Gastroesophageal sphincter (tissue), 4 donors: ENCODE measurements at regions not wholly inside any gene's neighbourhood (a gene's known extent, or its start where the extent isn't known, plus 50 kb on each side); places are given as distances from the start of the nearest gene placed in this dataset.
A peak's percentile ranks its signal among the peaks of the same experiment; 100 is the strongest.
"Not testable (repeated sequence)": the region's sequence is repeated elsewhere in the genome, so short reads cannot be mapped to it uniquely, and the experiment has no call there.

Experiments used
- ATAC-seq: fragments of 150-250 bp; one replicate; pipeline ENCODE4 v1.9.1; 2016; ENCODE audit warnings: mild to moderate bottlenecking, moderate library complexity
- H3K27ac ChIP-seq, 4 donors: fragments of 200-600 bp; sonication (generic) in 3 of 4; 1 replicate in 3 of 4; 2 replicates in 1 of 4; pipeline ENCODE4 v1.5.1; 2016 to 2019
- H3K27me3 ChIP-seq: fragments of 200-600 bp; sonication (generic); one replicate; pipeline ENCODE4 v1.5.1; 2019
- H3K36me3 ChIP-seq, 2 donors: fragments of 200-600 bp; sonication (generic); one replicate each; pipeline ENCODE4 v1.5.1; 2019; ENCODE audit warnings: control low read depth in 1 of 2
- H3K4me1 ChIP-seq, 3 donors: fragments of 200-600 bp; sonication (generic); 1 replicate in 2 of 3; 2 replicates in 1 of 3; pipeline ENCODE4 v1.5.1; 2016 to 2019; ENCODE audit warnings: control low read depth in 2 of 3
- H3K4me3 ChIP-seq, 2 donors: fragments of 200-600 bp; sonication (generic); one replicate each; pipeline ENCODE4 v1.5.1; 2019; ENCODE audit warnings: mild to moderate bottlenecking in 1 of 2, moderate library complexity in 1 of 2
- H3K9me3 ChIP-seq, 3 donors: fragments of 200-600 bp; sonication (generic); one replicate each; pipeline ENCODE4 v1.5.1; 2017 to 2019; ENCODE audit warnings: control low read depth in 2 of 3
- CTCF ChIP-seq, 4 experiments: fragments of 200-600 bp in 2 of 4; fragments of 450-650 bp in 2 of 4; sonication (generic) in 1 of 4; IDR thresholded peaks; one replicate each; pipeline ENCODE4 v1.5.1; 2017 to 2019; ENCODE audit warnings: antibody characterized with exemption in 4 of 4, mild to moderate bottlenecking in 2 of 4, moderate library complexity in 2 of 4
- EP300 ChIP-seq: sonication (generic); formaldehyde crosslinking; IDR thresholded peaks from one replicate; pipeline ENCODE4 v1.6.1; 2017; ENCODE audit warnings: antibody characterized with exemption, mild to moderate bottlenecking
- POLR2A ChIP-seq, 2 donors: fragments of 450-650 bp; IDR thresholded peaks; one replicate each; pipeline ENCODE4 v1.6.1; 2017; ENCODE audit warnings: antibody characterized with exemption in 2 of 2, mild to moderate bottlenecking in 2 of 2, moderate library complexity in 1 of 2
- POLR2AphosphoS5 ChIP-seq: sonication (generic); formaldehyde crosslinking; IDR thresholded peaks from one replicate; pipeline ENCODE4 v1.6.1; 2017; ENCODE audit warnings: antibody characterized with exemption
- WGBS, 2 donors: methylation state at CpG; one replicate each; pipeline ENCODE4 v1.1.5; 2018; ENCODE audit warnings: low coverage in 1 of 2; 5-methylcytosine and 5-hydroxymethylcytosine counted together

DNA sequence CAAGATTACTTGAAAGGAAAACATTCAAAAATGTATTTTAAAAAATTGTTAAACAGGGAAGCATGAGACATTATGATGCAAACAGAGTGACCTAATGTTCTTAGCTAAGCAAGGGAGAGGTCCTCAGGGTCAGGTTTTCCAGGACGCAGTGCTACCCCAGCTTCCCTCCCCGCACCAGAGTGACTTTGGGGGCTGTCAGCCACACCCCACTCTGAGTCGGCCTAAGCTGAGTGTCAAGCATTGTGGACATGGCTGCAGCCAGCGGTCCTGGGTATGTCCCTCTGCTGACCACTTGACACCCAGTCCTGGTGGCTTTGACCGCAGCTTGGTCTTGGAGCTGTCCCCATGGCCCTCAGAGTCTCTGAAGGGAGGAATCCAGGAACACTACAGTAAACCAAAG is 54.9 kb upstream of the CD93 start:
- no peak overlapping the region for H3K4me3 ChIP-seq
- 80 to 83% methylated on average over 1 to 4 of the region's 5 CpGs for WGBS, 2 donors
- no peaks in the 10 kb centered on the region for H3K9me3 ChIP-seq
- H3K4me1 ChIP-seq, result peaks cover 0 to 29% (median 12%) of the 10 kb centered on the region in 3 donors
- no peaks in the 10 kb centered on the region for H3K27me3 ChIP-seq
- peak; percentile 16 for ATAC-seq
- TF ChIP-seq POLR2AphosphoS5 (no peak), EP300 (no peak), CTCF (IDR thresholded peaks at IDR 0.05) (no peak), POLR2A (IDR thresholded peaks at IDR 0.05) (no peak)
- H3K27ac ChIP-seq, result peak overlapping the region in 1 of 4 donors; percentile 72
- H3K36me3 ChIP-seq, result no peaks in the 10 kb centered on the region

GRCh38 chr20:23139984-23140383 is 53.9 kb upstream of the CD93 start:
- no CpG with 5 or more reads among the region's 1 CpG for WGBS, 2 donors
- not testable (repeated sequence) for H3K36me3 ChIP-seq, H3K9me3 ChIP-seq, H3K27me3 ChIP-seq, ATAC-seq, H3K4me3 ChIP-seq, H3K27ac ChIP-seq
- peaks cover 0 to 21% (median 8%) of the 10 kb centered on the region in 3 donors for H3K4me1 ChIP-seq

- 72 to 81% methylated on average over 6 to 7 of the region's 8 CpGs for WGBS, 2 donors
- H3K4me1 ChIP-seq, result peaks cover 0 to 16% (median 8%) of the 10 kb centered on the region in 3 donors
- TF ChIP-seq CTCF (IDR thresholded peaks at IDR 0.05), result no peak
Measured at GRCh38 chr20:23139524-23139923, 53.4 kb upstream of the CD93 start.

DNA sequence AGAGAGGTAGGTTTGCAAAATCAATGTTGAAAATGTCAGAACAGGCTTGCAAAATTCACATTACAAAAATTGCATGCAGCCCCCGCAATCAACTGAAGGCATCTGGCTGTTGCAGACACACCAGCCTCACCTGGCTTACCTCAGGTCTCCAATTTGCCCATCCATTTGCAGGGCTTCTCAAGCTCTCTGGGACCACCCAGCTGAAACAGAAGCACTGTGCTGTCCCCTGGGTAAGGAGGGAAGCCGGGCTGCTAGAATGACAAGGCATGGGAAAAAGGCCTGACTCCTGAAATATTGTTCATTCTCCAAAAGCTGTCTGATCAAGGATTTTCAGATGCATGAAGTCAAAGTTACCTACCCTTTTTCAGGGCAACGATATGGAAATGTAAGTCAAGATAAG is 52.6 kb upstream of the CD93 start:
- WGBS, 2 donors, result 61 to 86% methylated on average over 2 of the region's 3 CpGs
- TF ChIP-seq CTCF (IDR thresholded peaks at IDR 0.05), result no peak
- no peak for TF ChIP-seq EP300
- TF ChIP-seq POLR2A (IDR thresholded peaks at IDR 0.05), result no peak
- no peak for TF ChIP-seq POLR2AphosphoS5

More at GRCh38 chr20:23139524-23139923, 53.4 kb upstream of the CD93 start:
- no peaks in the 10 kb centered on the region for H3K9me3 ChIP-seq
- H3K4me3 ChIP-seq, result no peak overlapping the region
- no peak for ATAC-seq
- H3K27me3 ChIP-seq, result no peaks in the 10 kb centered on the region
- H3K27ac ChIP-seq, result no peak overlapping the region
- H3K36me3 ChIP-seq, result no peaks in the 10 kb centered on the region

DNA sequence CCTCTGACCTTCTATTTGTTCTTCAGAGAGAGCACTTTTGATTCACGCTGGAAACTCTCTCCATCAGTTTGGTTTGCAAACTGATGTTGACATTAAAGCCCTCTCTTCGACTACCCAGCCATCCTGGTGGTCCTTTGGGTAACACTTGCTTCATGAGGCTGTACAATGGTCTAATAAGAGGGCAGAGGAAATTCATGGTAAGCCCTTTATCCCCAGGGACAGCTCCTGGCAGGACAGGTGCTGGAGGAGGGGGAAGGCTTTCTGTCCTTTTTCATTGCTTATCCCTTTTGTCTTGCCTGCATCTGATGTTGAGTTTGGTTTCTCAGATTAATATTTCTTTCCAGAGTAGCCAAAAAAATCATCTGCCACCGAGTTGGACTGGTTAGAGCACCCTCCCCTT is 52.1 kb upstream of the CD93 start:
- no peak for ATAC-seq
- Histone ChIP-seq H3K27me3 (no peaks in the 10 kb centered on the region), H3K27ac (no peak overlapping the region), H3K36me3 (no peaks in the 10 kb centered on the region), H3K4me1 (peaks cover 0 to 22% (median 8%) of the 10 kb centered on the region in 3 donors), H3K9me3 (no peaks in the 10 kb centered on the region), H3K4me3 (no peak overlapping the region)
- WGBS, 2 donors, result 66 to 70% methylated on average over 2 to 3 of the region's 3 CpGs
- TF ChIP-seq EP300, result no peak
- TF ChIP-seq POLR2A (IDR thresholded peaks at IDR 0.05), result no peak
- TF ChIP-seq POLR2AphosphoS5, result no peak
- TF ChIP-seq CTCF (IDR thresholded peaks at IDR 0.05), result no peak

More for the DNA sequence above, 52.6 kb upstream of the CD93 start:
- Histone ChIP-seq H3K27me3 (no peaks in the 10 kb centered on the region), H3K4me3 (no peak overlapping the region), H3K36me3 (no peaks in the 10 kb centered on the region), H3K27ac (no peak overlapping the region), H3K4me1 (peaks cover 0 to 18% (median 8%) of the 10 kb centered on the region in 3 donors), H3K9me3 (no peaks in the 10 kb centered on the region)
- no peak for ATAC-seq
